ENCODE measurements at regions not wholly inside any gene's neighbourhood (a gene's known extent, or its start where the extent isn't known, plus 50 kb on each side); places are given as distances from the start of the nearest gene placed in this dataset.
"Not testable (repeated sequence)": the region's sequence is repeated elsewhere in the genome, so short reads cannot be mapped to it uniquely, and the experiment has no call there.

DNA sequence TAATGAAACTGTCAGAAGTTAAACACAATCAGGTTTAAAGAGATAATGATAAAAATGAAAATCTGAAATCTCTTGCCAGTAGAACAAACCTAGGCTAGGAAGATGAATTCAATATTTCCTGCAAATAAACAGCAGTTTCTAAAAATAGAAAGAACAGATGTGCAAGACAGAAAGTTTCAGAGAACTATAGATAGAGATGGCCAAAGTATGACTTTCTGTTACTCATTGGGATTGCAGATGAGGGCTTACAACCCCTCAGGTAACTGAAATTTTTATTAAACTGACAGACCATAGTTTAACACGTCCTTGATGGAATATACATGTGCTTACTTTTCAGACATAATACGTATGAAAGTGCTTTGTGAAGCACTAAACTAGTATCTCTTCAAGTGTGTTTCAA, 82.3 kb upstream of the PPARGC1A start:
- DNase-seq (ENCODE audit: extremely low read depth, low read depth) = no peak
- no peak for TF ChIP-seq CTCF (IDR thresholded peaks at IDR 0.05; ENCODE audit: low read depth, low read length)

GRCh38 chr4:23970201-23970850, 80.5 kb upstream of the PPARGC1A start:
- no peak for DNase-seq (ENCODE audit: extremely low read depth, low read depth)
- TF ChIP-seq CTCF (IDR thresholded peaks at IDR 0.05; ENCODE audit: low read depth, low read length) = no peak

DNA sequence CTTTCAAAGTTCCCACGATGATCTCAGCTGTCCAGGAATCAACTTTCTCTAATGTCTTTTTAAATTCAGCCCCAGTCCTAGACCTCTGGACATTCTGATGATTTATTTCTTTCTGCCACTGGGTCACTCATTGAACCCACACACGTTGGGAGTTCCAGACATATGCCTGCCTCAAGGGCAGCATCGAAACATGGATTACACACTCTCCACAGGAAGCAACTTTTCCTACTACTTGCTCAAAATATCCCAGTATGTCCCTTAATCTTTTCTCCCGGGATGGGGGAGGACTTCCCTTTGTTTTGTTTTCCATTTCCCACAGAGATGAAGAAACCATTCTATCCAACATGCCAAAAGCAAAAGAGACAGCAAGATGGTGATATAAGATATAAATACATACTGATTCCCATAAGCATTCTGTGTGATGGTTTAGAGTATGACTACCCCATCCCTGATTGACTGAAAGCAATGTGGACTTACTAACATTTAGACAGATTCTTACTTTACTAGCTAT, 79.8 kb upstream of the PPARGC1A start:
- no peak for DNase-seq (ENCODE audit: extremely low read depth, low read depth)
- no peak for TF ChIP-seq CTCF (IDR thresholded peaks at IDR 0.05; ENCODE audit: low read depth, low read length)

DNA sequence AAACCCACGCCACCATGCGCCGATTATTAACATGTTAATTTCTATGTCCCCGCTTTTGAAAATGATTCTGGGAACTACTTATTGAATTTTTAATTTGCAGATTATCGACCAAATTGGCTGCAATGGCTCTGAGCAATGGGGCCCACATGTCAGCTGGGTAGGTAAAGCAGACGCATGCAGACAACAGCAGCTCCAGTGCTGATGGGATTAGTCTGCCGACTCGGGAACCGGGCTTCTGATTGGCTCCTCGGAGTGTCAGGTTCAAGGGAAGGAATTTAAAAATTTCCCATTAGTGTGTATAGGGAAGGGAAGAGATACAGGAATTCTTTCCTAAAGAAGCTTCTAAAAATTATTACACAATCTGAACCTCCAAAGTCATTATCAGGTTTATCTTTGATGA, 77.4 kb upstream of the PPARGC1A start:
- TF ChIP-seq CTCF (IDR thresholded peaks at IDR 0.05; ENCODE audit: low read depth, low read length) = no peak

GRCh38 chr4:23966725-23967124, 76.9 kb upstream of the PPARGC1A start:
- peak; percentile 13 for TF ChIP-seq CTCF (IDR thresholded peaks at IDR 0.05; ENCODE audit: low read depth, low read length)
- no peak for DNase-seq (ENCODE audit: extremely low read depth, low read depth)

More for the DNA sequence above, 77.4 kb upstream of the PPARGC1A start:
- no peak for DNase-seq (ENCODE audit: extremely low read depth, low read depth)

- TF ChIP-seq CTCF (IDR thresholded peaks at IDR 0.05; ENCODE audit: low read depth, low read length) = no peak
- no peak for DNase-seq (ENCODE audit: extremely low read depth, low read depth)
Measured at GRCh38 chr4:23962462-23962861, 72.6 kb upstream of the PPARGC1A start.

DNA sequence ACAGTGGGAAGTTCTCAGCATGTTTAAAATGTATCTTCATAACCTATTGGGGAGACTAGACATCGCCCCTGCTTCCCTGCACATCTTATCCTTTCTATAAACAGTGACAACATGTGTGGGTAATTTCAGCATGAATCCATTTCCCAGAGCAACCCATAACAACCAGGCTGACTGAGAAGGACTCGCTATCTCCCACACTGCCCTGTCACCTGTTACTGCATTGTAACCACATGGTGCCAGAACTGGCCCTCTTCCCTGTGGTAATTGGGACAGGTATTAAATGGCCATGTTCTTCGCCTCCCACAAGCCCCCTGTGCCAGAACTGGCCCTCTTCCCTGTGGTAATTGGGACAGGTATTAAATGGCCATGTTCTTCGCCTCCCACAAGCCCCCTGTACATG, 71.5 kb upstream of the PPARGC1A start:
- not testable (repeated sequence) for DNase-seq (ENCODE audit: extremely low read depth, low read depth)
